Aorta (tissue), 5 donors: ENCODE measurements at regions not wholly inside any gene's neighbourhood (a gene's known extent, or its start where the extent isn't known, plus 50 kb on each side); places are given as distances from the start of the nearest gene placed in this dataset.
A peak's percentile ranks its signal among the peaks of the same experiment; 100 is the strongest.

Source experiments
- ATAC-seq: fragments of 200-7000 bp; cut with Tn5 transposase; one replicate; pipeline ENCODE4 v1.9.1; 2022; ENCODE audit warnings: moderate library complexity; ENCODE audit not compliant: low FRiP score
- DNase-seq, 2 donors: peaks; one replicate each; pipeline ENCODE4 v3.0.0-alpha.2; 2020
- H3K27ac ChIP-seq, 2 donors: one replicate each; pipeline ENCODE4 v1.5.1; 2013; ENCODE audit warnings: low read length in 2 of 2, mild to moderate bottlenecking in 2 of 2, moderate library complexity in 2 of 2, control low read depth in 1 of 2, inconsistent platforms in 1 of 2, low read depth in 1 of 2
- H3K27me3 ChIP-seq, 2 donors: one replicate each; pipeline ENCODE4 v1.6.1; 2013; ENCODE audit warnings: control low read depth in 1 of 2, low read length in 1 of 2, mild to moderate bottlenecking in 1 of 2, moderate library complexity in 1 of 2; ENCODE audit not compliant: insufficient read depth in 2 of 2, control insufficient read depth in 1 of 2
- H3K36me3 ChIP-seq, 2 donors: one replicate each; pipeline ENCODE4 v1.6.1; 2013; ENCODE audit warnings: control low read depth in 1 of 2, low read length in 1 of 2, mild to moderate bottlenecking in 1 of 2; ENCODE audit not compliant: insufficient read depth in 2 of 2, control insufficient read depth in 1 of 2
- H3K4me1 ChIP-seq, 2 donors: one replicate each; pipeline ENCODE4 v1.6.1; 2013; ENCODE audit warnings: low read length in 2 of 2, control low read depth in 1 of 2, mild to moderate bottlenecking in 1 of 2, moderate library complexity in 1 of 2; ENCODE audit not compliant: insufficient read depth in 2 of 2, control insufficient read depth in 1 of 2
- H3K4me3 ChIP-seq, 2 donors: one replicate each; pipeline ENCODE4 v1.5.1; 2013; ENCODE audit warnings: low read length in 2 of 2, control low read depth in 1 of 2, mild to moderate bottlenecking in 1 of 2
- H3K9me3 ChIP-seq: one replicate; pipeline ENCODE4 v1.6.1; 2013; ENCODE audit warnings: mild to moderate bottlenecking, low read length; ENCODE audit not compliant: control insufficient read depth
- WGBS, 2 donors: extraction: QIAGEN DNeasy Blood & Tissue Kit; methylation state at CpG; one replicate each; pipeline ENCODE4 v1.1.7; 2013; 5-methylcytosine and 5-hydroxymethylcytosine counted together
- intact Hi-C, 2 donors: fragments of 100-400 bp; cut with DNase I; formaldehyde crosslinking; loops; one replicate each; pipeline versions ENCODE4 v1.14.2 to v1.15.0; 2022
- donor health status: healthy with polysubstance abuse.
- donor health status: Bipolar disorder and iron deficiency.
- donor health status: DM: no; HTN: no; CAD: no.
- donor health status: DM: no; HTN: no; CAD: no.
- donor health status: DM: yes; HTN: yes; CAD: no.

GRCh38 chr15:69556344-69556743 is 103.7 kb downstream of the RPLP1 start:
- Histone ChIP-seq H3K27me3 (no peaks in the 10 kb centered on the region), H3K4me1 (no peaks in the 10 kb centered on the region), H3K4me3 (no peak overlapping the region), H3K27ac (no peak overlapping the region), H3K36me3 (no peaks in the 10 kb centered on the region), H3K9me3 (no peaks in the 10 kb centered on the region)
- intact Hi-C loops: no loop called here
- ATAC-seq: no peak
- DNase-seq: no peak
- WGBS, 2 donors: 92 to 95% methylated on average over 1 of the region's 1 CpG

GRCh38 chr15:69557020-69557706 is 104.5 kb downstream of the RPLP1 start:
- ATAC-seq: peak; percentile 61
- Histone ChIP-seq H3K27me3 (no peaks in the 10 kb centered on the region), H3K4me1 (no peaks in the 10 kb centered on the region), H3K27ac (peak overlapping the region; percentile 13 to 22), H3K9me3 (no peaks in the 10 kb centered on the region), H3K4me3 (no peak overlapping the region), H3K36me3 (no peaks in the 10 kb centered on the region)
- DNase-seq: peak in 1 of 2 donors; percentile 58
- 25 to 29% methylated on average over 5 of the region's 5 CpGs for WGBS, 2 donors
- intact Hi-C loops: no loop called here

- DNase-seq (no peak), ATAC-seq (no peak)
- Histone ChIP-seq H3K9me3 (no peaks in the 10 kb centered on the region), H3K4me3 (no peak overlapping the region), H3K27me3 (no peaks in the 10 kb centered on the region), H3K27ac (peak overlapping the region in 1 of 2 donors; percentile 55), H3K36me3 (no peaks in the 10 kb centered on the region), H3K4me1 (no peaks in the 10 kb centered on the region)
- intact Hi-C loops: no loop called here
- 75 to 79% methylated on average over 2 of the region's 2 CpGs for WGBS, 2 donors
Measured at GRCh38 chr15:69557707-69558409, 105.2 kb downstream of the RPLP1 start.

GRCh38 chr15:69559440-69560190 is 107.0 kb downstream of the RPLP1 start:
- intact Hi-C loops: no loop called here
- no peaks in the 10 kb centered on the region for H3K4me1 ChIP-seq
- 74 to 84% methylated on average over 5 of the region's 5 CpGs for WGBS, 2 donors
- no peaks in the 10 kb centered on the region for H3K9me3 ChIP-seq
- DNase-seq (no peak), ATAC-seq (no peak)
- no peaks in the 10 kb centered on the region for H3K27me3 ChIP-seq
- H3K4me3 ChIP-seq: no peak overlapping the region
- no peaks in the 10 kb centered on the region for H3K36me3 ChIP-seq
- no peak overlapping the region for H3K27ac ChIP-seq

- 90% methylated on average over 14 of the region's 14 CpGs for WGBS, 2 donors
Measured at GRCh38 chr15:69561071-69561784, 108.6 kb downstream of the RPLP1 start.

GRCh38 chr15:69562116-69562515 is 109.5 kb downstream of the RPLP1 start:
- H3K9me3 ChIP-seq: no peaks in the 10 kb centered on the region
- DNase-seq (no peak), ATAC-seq (no peak)
- 78 to 81% methylated on average over 7 of the region's 7 CpGs for WGBS, 2 donors
- no peak overlapping the region for H3K27ac ChIP-seq
- H3K4me3 ChIP-seq: no peak overlapping the region
- no peaks in the 10 kb centered on the region for H3K27me3 ChIP-seq
- intact Hi-C loops: no loop called here
- H3K4me1 ChIP-seq: no peaks in the 10 kb centered on the region
- H3K36me3 ChIP-seq: no peaks in the 10 kb centered on the region

More at GRCh38 chr15:69561071-69561784, 108.6 kb downstream of the RPLP1 start:
- no peak overlapping the region for H3K4me3 ChIP-seq
- no peak for DNase-seq
- no peaks in the 10 kb centered on the region for H3K36me3 ChIP-seq
- H3K27ac ChIP-seq: no peak overlapping the region
- intact Hi-C loops: no loop called here
- ATAC-seq: no peak
- H3K4me1 ChIP-seq: no peaks in the 10 kb centered on the region
- H3K9me3 ChIP-seq: no peaks in the 10 kb centered on the region
- no peaks in the 10 kb centered on the region for H3K27me3 ChIP-seq

- DNase-seq (no peak), ATAC-seq (no peak)
- Histone ChIP-seq H3K27ac (no peak overlapping the region), H3K36me3 (no peaks in the 10 kb centered on the region), H3K9me3 (no peaks in the 10 kb centered on the region), H3K4me3 (no peak overlapping the region), H3K4me1 (no peaks in the 10 kb centered on the region), H3K27me3 (no peaks in the 10 kb centered on the region)
- 86 to 94% methylated on average over 4 of the region's 4 CpGs for WGBS, 2 donors
- intact Hi-C loops: no loop called here
Measured at GRCh38 chr15:69562564-69562963, 109.9 kb downstream of the RPLP1 start.

GRCh38 chr15:69565066-69565655 is 112.5 kb downstream of the RPLP1 start:
- no peaks in the 10 kb centered on the region for H3K4me1 ChIP-seq
- H3K27ac ChIP-seq: no peak overlapping the region
- no peaks in the 10 kb centered on the region for H3K36me3 ChIP-seq
- H3K9me3 ChIP-seq: no peaks in the 10 kb centered on the region
- DNase-seq (no peak), ATAC-seq (no peak)
- H3K27me3 ChIP-seq: no peaks in the 10 kb centered on the region
- no peak overlapping the region for H3K4me3 ChIP-seq
- intact Hi-C loops: no loop called here
- WGBS, 2 donors: 92 to 97% methylated on average over 9 of the region's 9 CpGs
